ENCODE measurements at regions not wholly inside any gene's neighbourhood (a gene's known extent, or its start where the extent isn't known, plus 50 kb on each side); places are given as distances from the start of the nearest gene placed in this dataset.

GRCh38 chr12:89946518-89947135, 238.0 kb upstream of the ATP2B1 start:
- no peak for DNase-seq

- no peak for DNase-seq
Observed at GRCh38 chr12:89945123-89945522, 236.5 kb upstream of the ATP2B1 start.

GRCh38 chr12:89943463-89943862, 234.8 kb upstream of the ATP2B1 start:
- no peak for DNase-seq

- DNase-seq, result no peak
Observed at GRCh38 chr12:89941436-89941835, 232.8 kb upstream of the ATP2B1 start.

- DNase-seq, result no peak
Observed at GRCh38 chr12:89939522-89940215, 231.0 kb upstream of the ATP2B1 start.

GRCh38 chr12:89936631-89937030, 228.0 kb upstream of the ATP2B1 start:
- DNase-seq, result no peak

GRCh38 chr12:89935850-89936249, 227.2 kb upstream of the ATP2B1 start:
- no peak for DNase-seq

GRCh38 chr12:89933911-89934310, 225.3 kb upstream of the ATP2B1 start:
- DNase-seq, result no peak

GRCh38 chr12:89932954-89933353, 224.3 kb upstream of the ATP2B1 start:
- DNase-seq, result no peak

- no peak for DNase-seq
Observed at GRCh38 chr12:89928467-89928866, 219.8 kb upstream of the ATP2B1 start.

GRCh38 chr12:89927226-89927698, 218.6 kb upstream of the ATP2B1 start:
- DNase-seq, result no peak

- DNase-seq, result no peak
Observed at GRCh38 chr12:89924191-89924590, 215.6 kb upstream of the ATP2B1 start.

- DNase-seq, result no peak
Observed at GRCh38 chr12:89923091-89923490, 214.5 kb upstream of the ATP2B1 start.

- no peak for DNase-seq
Observed at GRCh38 chr12:89920866-89921265, 212.2 kb upstream of the ATP2B1 start.

GRCh38 chr12:89919241-89919906, 210.7 kb upstream of the ATP2B1 start:
- DNase-seq, result no peak

GRCh38 chr12:89918172-89918846, 209.7 kb upstream of the ATP2B1 start:
- DNase-seq, result no peak

GRCh38 chr12:89909753-89910152, 201.1 kb upstream of the ATP2B1 start:
- no peak for DNase-seq

- no peak for DNase-seq
Observed at GRCh38 chr12:89907659-89908058, 199.0 kb upstream of the ATP2B1 start.

- no peak for DNase-seq
Observed at GRCh38 chr12:89906824-89907223, 198.2 kb upstream of the ATP2B1 start.

GRCh38 chr12:89906178-89906577, 197.5 kb upstream of the ATP2B1 start:
- no peak for DNase-seq

- no peak for DNase-seq
Observed at GRCh38 chr12:89901906-89902642, 193.4 kb upstream of the ATP2B1 start.

- no peak for DNase-seq
Observed at GRCh38 chr12:89901319-89901718, 192.7 kb upstream of the ATP2B1 start.

GRCh38 chr12:89899651-89900050, 191.0 kb upstream of the ATP2B1 start:
- DNase-seq, result no peak
